Forelimb muscle (tissue), 1 donor: ENCODE measurements at regions not wholly inside any gene's neighbourhood (a gene's known extent, or its start where the extent isn't known, plus 50 kb on each side); places are given as distances from the start of the nearest gene placed in this dataset.

ENCODE experiments used
- DNase-seq: peaks from one replicate; pipeline ENCODE4 v3.0.0-alpha.2; 2013; ENCODE audit warnings: low read depth

DNA sequence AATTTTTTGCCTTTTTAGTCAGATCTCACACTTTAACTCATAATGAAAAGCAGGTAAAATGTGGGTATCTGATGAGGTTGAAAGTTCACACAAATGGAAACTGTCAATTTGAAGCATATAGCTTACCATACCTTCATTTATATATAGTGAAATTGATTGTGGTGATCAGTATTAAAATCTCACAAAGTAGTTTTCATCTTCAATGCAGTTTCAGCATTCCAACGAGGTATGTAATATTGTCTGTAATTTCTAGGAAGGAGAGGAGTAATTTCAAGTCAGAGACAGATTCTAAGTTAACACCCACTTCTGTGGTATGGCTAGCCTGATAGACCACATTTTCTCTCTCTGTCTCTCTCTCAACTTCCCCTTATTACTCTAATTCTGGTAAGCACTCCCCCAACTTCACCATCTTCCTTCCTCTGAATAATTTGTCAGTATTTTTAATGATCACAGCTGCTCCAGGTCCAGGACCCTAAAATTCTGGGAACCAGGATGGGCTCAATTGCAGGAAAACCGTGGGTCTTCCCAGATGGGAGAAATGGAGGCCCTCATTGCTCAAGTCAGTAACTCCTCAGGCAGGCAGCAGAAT lies 455.7 kb downstream of the FGF9 start:
- DNase-seq: no peak

- DNase-seq: no peak
Observed at GRCh38 chr13:22127277-22128164, 456.6 kb downstream of the FGF9 start.

- no peak for DNase-seq
Observed at GRCh38 chr13:22128441-22129408, 457.9 kb downstream of the FGF9 start.

DNA sequence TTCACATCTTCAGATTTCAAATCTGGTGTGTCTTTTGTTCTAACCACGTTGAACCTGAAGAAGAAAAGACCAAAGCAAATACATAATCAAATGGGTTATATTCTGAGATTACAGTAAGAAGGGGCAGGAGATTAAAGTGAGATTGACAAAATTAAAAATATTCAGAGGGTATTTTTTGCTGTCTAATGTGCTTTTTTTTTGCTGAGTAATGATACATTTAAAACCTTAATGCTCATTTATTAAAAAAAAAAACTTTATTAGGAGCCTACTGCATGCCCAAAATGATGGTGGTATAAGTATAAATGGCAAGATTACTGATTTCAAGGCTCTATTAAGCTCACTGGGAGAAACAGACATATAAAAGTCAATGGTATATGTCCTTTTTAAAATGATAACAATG lies 459.4 kb downstream of the FGF9 start:
- no peak for DNase-seq

GRCh38 chr13:22134261-22134660 lies 463.4 kb downstream of the FGF9 start:
- no peak for DNase-seq

DNA sequence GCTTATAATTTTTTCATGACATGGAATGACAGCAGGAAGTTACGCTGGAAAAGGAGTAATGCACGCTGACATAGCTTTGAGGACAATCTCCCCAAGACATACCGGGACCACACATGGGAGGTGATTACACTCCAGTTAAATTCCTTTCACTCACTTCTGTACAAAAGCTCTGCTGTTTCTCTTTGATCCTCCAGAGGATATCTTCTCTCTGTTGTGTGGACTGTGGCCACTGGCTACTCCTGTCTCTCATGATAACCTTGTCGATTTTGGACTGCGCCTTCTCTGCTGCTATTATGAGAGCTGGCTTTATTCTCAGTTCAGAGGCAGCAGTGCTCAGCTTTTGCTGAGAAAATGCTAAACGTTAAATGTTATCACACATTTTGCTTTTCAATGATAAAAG lies 464.6 kb downstream of the FGF9 start:
- no peak for DNase-seq

GRCh38 chr13:22137361-22138050 lies 466.6 kb downstream of the FGF9 start:
- DNase-seq: no peak

- no peak for DNase-seq
Observed at GRCh38 chr13:22138947-22139346, 468.1 kb downstream of the FGF9 start.

DNA sequence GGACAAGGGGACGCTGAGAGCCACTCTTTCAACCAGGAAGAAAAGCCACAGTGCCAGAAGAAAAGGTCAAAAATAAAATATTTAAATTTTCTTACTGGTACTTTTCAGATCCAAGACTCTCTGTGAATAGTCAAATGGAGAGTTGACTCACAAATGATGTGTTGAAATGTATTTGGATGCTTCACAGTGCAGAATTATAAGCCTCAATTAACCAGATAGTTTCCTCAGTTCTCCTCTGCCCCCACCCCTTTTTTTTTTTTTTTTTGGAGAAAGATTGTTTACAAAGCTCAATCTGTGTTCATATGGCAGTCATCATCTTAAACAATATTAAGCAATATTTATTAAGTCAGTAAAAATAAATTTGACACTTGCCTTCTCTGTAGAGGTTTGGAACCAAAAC lies 470.8 kb downstream of the FGF9 start:
- DNase-seq: no peak

- DNase-seq: no peak
Observed at GRCh38 chr13:22143671-22144070, 472.8 kb downstream of the FGF9 start.

- DNase-seq: no peak
Observed at GRCh38 chr13:22144806-22145205, 473.9 kb downstream of the FGF9 start.

- DNase-seq: no peak
Observed at GRCh38 chr13:22148187-22148586, 477.3 kb downstream of the FGF9 start.

DNA sequence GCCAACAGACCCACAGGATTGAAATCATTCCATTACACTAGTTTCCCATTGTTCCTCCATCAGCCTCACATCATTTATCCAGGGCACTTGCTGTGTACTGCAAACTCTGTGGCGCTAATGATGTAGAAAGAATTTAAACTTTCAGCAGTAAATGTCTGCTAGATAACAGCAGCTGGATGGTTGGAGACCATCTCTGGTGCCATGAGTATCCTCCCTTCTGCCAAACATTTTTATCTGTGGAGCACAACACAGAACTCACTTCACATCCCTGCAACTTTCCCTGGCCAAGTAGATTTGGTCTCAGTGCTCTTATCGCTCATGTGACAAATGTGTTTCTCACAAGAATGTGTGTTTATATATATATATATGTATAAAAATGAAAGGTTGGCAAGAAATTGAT lies 481.9 kb downstream of the FGF9 start:
- no peak for DNase-seq

DNA sequence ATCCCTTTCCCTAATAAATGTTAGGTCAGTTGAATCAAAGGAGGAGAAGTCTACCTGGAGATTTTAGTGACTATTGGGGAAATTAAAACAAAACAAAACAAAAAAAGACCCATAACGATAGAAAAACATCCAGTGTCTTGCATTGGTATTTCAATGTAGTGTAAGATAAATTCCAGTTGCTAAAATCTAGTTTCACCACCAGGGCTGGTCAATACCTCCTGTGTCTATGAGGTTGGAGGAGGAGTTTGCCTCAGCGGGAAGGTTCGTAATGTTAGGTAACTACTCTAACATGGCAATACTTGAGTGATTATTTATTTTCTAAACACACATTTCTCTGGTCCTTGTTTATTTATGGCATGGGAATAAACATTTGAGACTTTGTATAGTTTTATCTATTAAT lies 483.2 kb downstream of the FGF9 start:
- DNase-seq: no peak

- no peak for DNase-seq
Observed at GRCh38 chr13:22161871-22162270, 491.0 kb downstream of the FGF9 start.

- DNase-seq: no peak
Observed at GRCh38 chr13:22162889-22163288, 492.0 kb downstream of the FGF9 start.

DNA sequence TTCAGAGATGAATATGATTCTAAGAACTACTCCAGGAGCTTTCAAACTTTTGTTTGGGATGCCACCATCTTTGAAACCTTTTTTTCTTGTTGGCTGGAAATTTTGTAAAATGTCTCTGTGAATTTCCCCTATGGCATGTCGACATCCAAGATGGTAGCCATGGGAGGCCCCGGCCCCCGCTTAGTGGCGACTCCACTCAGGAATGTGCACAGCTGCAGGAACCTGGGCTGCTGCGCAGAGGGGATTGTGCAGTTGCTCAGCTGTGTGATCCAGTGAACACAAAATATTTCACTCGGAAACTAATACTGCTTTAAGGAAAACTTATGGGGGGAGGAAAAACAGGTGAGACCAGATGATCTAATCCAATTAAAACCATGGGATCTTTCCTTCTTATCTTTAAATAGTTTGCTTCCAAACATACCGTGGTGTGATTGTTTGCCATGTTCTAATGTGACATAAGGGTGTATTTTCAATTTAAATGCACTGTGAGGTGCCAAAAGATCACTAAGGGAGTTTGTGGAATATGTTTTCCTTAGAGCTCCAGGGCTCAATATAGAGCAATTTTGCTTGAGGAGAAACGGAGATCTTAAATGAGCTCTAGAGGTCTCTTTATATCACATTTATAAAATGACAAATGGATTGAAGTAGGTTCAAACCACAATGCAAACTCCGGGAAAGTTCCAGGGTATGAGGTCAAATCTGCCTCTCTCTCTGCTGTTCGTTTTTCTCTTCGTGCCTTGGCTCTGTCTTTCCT lies 497.7 kb downstream of the FGF9 start:
- DNase-seq: no peak

GRCh38 chr13:22169473-22169872 lies 498.6 kb downstream of the FGF9 start:
- no peak for DNase-seq

GRCh38 chr13:22173610-22174009 lies 502.7 kb downstream of the FGF9 start:
- DNase-seq: no peak

- DNase-seq: no peak
Observed at GRCh38 chr13:22175241-22175640, 504.4 kb downstream of the FGF9 start.

GRCh38 chr13:22175815-22176214 lies 504.9 kb downstream of the FGF9 start:
- no peak for DNase-seq
